ENCODE measurements at regions not wholly inside any gene's neighbourhood (a gene's known extent, or its start where the extent isn't known, plus 50 kb on each side); places are given as distances from the start of the nearest gene placed in this dataset.
A peak's percentile ranks its signal among the peaks of the same experiment; 100 is the strongest.
"Not testable (repeated sequence)": the region's sequence is repeated elsewhere in the genome, so short reads cannot be mapped to it uniquely, and the experiment has no call there.

- DNase-seq, result no peak
Measured at GRCh38 chr4:146072376-146072775, 103.1 kb upstream of the LSM6 start.

DNA sequence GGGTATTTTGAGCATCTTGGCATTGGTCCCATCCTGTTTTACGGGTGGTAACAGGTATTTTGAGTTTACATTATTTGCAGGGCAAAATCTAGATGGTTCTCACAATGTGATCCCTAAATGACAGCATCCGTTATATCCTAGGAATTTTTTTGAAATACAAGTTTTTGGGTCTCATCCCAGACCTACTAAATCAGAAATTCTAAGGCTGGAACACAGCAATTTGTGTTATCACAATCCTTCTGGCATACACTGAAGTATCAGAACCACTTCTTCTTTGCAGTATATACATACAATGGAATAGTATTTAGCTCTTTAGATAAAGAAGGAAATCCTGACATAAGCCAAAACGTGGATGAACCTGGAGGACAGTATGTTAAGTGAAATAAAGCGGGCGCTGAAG lies 104.1 kb upstream of the LSM6 start:
- no peak for DNase-seq

DNA sequence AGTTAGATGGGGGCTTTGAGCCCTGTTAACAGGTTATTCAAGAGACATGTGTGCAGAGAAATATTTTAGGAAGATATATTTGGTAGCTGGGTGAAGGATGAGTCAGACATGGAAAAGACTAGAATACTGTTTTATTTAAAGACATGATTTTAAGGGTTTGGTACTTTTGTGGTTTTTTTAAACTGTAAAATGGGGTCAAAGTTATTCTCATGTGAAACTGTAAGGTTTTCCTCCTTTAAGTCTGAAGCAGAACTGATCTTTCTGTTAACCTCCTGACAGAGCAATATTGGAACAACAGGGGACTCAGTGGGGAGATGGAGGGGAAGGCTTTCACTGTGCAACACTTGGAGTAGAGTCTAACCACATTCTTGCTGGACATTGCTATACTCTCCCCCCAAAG lies 112.4 kb upstream of the LSM6 start:
- DNase-seq, result no peak

- no peak for DNase-seq
Measured at GRCh38 chr4:146062340-146062739, 113.2 kb upstream of the LSM6 start.

DNA sequence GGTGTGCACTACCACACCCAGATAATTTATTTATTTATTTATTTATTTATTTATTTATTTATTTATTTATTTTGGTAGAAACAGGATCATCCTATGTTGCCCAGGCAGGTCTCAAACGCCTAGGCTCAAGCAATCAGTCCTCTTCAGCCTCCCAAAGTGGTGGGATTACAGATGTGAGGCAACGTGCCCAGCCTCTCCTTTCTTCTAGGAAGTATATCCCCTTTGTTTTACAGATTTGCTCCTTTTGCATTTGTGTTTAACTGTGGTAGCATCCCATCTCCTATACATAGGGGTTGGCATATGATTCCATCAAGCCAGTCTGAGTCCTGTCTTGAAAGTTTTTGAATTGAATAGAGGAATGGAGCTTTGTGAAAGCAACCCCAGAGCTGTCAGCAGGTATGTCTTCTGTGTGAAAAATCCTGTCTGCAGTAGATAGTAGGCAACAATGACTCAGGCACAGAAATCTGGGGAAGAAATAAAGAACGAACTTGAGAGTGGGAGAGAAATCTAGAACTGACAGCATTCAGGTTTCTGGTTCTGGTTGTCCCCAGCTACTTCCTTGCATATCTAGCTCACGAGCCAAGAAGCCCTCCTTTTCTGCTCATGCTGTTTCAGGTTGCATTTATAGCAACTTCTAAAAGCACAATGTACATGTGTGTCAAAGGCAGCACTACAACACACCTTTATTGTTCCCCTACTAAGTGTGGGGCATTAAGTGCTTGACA lies 113.7 kb upstream of the LSM6 start:
- DNase-seq, result no peak

DNA sequence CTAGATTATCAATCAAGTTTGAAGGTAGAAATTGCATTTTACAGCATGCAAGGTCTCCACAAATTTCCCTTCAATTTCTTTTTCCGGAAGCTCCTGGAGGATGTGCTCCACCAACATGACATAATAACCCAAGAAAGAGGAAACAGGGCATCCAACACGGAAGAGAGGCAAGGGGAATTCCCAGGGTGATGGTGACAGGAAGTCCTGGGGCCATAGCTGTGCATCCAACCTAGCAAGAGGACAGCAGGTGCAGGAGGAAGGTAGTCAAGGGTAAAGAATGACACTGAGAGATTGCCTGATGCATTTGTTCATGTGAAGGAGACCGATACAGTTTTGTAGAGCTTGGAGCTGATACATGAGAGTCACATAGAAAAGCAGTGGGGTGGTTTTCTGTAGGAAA lies 115.7 kb upstream of the LSM6 start:
- peak; percentile 20 for DNase-seq

DNA sequence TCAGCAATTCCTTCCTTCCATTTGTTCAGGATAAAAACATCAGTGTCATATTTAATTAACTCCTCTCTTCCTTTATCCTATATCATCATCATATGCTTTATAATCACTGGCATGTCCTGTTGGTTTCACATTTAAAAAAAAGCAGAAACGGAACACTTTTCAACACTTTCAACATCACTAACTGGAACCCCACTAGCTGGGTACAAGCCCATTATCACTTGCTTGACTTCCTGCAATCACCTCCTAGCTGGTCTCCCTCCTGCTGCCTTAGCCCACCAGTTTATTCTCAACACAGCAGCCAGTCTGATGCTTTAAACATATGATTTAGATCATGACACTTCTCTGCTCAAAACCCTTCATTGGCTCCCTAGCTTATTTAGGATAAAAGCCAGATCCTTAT lies 116.4 kb upstream of the LSM6 start:
- DNase-seq, result peak; percentile 2

DNA sequence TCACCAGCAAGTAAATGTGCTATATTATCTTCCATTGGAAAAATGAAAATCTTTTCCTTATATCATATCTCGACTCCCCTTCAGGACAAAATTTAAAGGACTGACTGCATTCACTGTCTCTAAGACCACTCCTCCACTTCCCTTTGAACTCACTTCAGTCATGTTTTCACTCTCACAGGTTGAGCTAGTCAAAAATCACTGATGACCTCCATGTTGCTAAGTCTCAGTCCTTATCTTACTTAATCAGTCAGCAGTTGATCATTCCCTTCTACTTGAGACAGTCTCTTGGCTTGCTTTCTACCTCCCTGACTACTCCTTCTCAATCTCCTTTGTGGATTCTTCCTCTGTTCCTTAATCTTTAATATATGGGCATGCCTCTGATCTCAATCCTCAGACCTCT lies 117.0 kb upstream of the LSM6 start:
- DNase-seq, result no peak

GRCh38 chr4:146054676-146055075 lies 116.1 kb upstream of the ZNF827 start:
- no peak for DNase-seq

GRCh38 chr4:146053891-146054290 lies 115.3 kb upstream of the ZNF827 start:
- no peak for DNase-seq

DNA sequence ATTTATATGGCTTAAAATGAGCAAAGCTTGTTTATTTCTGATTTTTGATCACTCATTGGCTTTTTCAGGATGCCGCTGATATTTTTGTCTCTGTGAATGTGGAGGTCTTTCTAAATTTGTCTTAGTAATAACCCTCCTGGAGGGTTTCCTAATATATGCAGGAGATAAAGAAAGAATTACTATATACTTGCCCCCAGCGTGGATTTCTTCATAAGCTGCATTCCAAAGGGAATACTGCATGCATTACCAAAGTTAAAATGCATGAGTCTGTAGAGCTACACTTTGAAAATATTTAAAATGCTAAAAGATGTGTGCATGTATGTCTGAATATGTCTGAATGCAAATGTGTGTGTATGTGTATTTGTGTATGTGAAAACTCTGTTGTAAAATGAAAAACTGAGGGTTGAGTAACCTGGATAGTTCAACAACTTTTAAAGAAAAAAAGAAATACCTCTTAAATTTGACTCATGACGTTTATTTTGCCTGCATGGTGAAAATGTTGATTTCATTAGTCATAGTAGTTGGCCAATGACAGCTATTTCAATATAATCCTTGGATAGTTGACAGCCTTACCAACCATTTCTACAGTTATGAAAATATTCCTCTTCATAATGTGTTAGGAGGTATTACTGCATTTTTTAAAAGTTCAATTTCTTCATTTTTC lies 113.2 kb upstream of the ZNF827 start:
- no peak for DNase-seq

DNA sequence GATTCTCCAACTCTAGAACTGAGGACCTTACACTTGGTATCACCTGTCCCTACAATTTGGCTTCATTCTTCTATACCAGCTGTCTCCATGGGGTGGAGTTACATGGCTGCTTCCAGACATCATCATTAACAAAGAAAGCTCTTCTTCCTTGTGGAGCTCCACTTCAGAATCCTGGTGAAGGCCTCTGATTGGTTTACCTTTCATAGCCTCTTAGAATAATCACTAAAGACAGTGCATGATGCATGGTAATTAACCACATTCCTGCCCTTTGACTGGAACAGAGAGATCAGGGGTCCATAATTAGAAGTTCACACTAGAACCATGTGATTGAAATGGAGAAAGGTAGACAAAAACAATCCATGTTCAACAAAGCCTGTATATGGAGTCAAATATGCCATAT lies 112.6 kb upstream of the ZNF827 start:
- DNase-seq, result no peak

- no peak for DNase-seq
Measured at GRCh38 chr4:146049802-146050201, 111.2 kb upstream of the ZNF827 start.

DNA sequence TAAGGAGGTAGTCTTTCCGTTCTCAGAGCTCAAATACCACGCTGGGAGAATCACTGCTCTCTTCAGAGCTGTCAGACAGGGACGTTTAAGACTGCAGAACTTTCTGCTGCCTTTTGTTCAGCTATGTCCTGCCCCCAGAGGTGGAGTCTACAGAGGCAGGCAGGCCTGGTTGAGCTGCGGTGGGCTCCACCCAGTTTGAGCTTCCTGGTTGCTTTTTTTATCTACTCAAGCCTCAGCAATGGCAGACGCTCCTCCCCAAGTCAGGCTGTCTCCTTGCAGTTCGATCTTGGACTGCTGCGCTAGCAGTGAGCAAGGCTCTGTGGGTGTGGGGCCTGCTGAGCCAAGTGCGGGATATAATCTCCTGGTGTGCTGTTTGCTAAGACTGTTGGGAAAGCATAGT lies 109.1 kb upstream of the ZNF827 start:
- not testable (repeated sequence) for DNase-seq

GRCh38 chr4:146041139-146042004 lies 102.7 kb upstream of the ZNF827 start:
- DNase-seq, result no peak

DNA sequence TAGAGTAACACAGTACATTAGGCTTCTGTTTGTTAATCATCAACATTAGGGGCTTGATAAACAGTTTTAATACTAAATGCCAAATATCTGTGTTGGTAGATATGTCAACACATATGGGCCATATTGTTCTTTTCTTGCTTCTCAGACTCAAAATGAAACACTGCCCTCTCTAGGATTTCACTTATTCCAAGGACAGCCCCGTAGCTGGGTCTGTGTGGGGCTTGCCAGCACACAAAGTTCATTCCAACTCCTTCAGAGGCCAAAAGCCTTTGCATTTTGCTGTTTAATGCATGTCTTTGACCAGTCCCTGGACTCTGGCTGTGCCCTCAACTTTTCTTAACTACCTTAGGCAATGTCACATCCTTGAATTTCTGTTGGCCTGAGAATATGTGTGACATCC lies 102.0 kb upstream of the ZNF827 start:
- DNase-seq, result no peak

DNA sequence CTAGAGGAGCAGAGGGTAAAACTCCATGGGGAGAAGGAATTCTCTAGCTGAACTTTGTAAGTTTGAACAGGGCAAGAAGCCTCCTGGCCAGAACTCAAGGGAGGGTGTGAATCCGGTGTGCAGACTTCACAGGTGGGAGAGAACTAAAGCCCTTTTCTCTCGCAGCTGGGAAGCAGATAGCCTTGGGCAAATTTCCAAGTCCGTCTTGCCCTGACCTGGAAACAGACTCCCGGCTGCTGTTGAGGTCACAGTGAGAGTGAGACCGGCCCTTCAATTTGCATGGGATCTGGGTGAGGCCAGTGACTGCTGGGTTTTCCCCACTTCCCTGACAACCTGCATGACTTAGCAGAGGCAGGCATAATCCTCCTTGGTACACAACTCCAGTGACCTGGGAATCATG lies 94.5 kb upstream of the ZNF827 start:
- DNase-seq, result no peak

DNA sequence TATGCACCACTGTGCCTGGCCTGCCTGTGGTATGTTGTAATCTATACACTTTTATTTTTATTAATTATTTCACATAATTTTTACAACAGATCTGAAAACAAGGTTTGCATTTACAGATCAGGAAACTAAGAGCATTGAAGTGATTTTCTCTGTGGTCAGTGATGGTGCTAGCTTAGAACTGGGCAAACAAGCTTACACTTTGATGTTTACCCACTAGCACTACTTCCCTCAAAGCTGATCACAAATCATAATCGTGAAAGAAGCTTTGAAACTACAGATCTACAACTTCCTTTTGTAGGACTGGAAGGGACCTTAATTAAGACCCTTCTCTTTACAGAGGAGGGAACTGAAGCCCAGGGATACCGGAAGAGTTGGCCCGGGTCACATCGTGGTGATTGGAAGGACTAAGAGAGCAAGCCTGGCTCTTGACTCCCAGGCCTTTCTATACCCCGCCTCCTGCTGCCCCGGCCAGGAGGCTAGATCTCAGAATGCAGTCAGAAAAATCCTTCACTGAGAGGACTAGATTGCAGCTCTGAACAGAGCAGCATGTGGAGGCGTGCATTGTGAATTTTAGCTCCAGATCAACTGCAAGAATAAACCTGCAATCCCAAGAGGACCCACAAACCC lies 93.7 kb upstream of the ZNF827 start:
- DNase-seq, result no peak

- DNase-seq, result no peak
Measured at GRCh38 chr4:146029939-146030710, 91.5 kb upstream of the ZNF827 start.

- no peak for DNase-seq
Measured at GRCh38 chr4:146029147-146029546, 90.5 kb upstream of the ZNF827 start.

DNA sequence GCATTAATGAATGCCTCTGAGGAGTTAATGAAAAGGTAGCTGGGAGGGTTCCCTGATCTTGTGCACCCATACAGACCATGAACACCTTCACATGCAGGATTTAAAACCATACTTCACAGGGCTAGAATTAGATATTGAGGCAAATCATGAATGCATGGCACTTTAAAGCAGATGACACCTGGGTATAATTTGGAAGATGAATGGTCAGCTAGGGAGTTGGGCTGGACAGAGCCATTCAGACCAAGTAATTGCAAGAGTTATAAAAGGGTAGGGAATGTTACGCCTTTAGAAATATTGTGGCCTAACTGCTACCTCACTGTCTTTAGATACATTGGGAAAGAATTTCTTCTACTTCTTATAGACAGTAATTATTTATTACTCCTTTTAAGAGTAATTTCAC lies 89.1 kb upstream of the ZNF827 start:
- DNase-seq, result no peak

DNA sequence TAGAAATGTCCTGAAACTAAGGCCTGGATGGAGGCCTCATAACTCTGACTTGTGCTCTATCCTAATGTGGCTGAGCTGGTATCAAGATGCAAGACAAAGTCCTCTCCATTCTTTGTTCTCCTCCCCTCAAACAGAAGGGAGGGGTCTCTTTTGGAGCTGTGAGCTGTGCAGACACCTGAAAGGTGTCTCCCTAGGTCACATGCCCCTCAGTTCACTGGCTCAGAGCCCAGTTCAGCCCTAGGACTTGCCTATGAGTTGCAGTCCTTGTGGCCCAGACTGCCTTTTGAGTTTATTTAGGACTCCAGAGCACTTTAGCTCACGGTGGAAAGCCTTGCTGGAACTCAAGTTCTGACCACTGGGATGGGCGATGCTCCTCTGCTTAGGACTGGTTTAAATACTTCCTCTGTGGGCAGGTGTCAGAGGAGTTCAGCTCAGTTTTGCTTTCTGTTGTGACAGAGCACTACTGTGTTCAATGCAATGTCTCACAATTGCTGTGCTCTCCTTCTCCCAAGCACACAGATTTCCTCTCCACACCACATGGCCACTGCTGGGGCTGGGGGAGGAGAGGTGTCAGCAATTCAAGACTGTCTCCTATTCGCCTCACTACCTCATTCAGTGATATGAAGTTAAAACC lies 84.8 kb upstream of the ZNF827 start:
- DNase-seq, result no peak

Data from CD4-positive, alpha-beta T cell treated with Interleukin-17A for 1 hour (primary cell).